Endothelial cell of umbilical vein (primary cell): ENCODE measurements at regions not wholly inside any gene's neighbourhood (a gene's known extent, or its start where the extent isn't known, plus 50 kb on each side); places are given as distances from the start of the nearest gene placed in this dataset.

Source experiments
- BruUV-seq: library from RNA; stranded (reverse); fragments of 400-500 nt; replicated peaks from 2 replicates; lab custom pipeline; 2021; lab: Mats Ljungman, UMichigan
- CTCF ChIA-PET: fragments of 300-600, 350-600 bp; sonication (Branson Sonifier 250); formaldehyde crosslinking; loops from one replicate; lab custom pipeline; 2021; ENCODE audit warnings: antibody characterized with exemption, inconsistent platforms; lab: Charles Lee
- POLR2A ChIA-PET: fragments of 300-600, 350-600 bp; sonication (Branson Sonifier 250); formaldehyde crosslinking; loops from one replicate; lab custom pipeline; 2021; ENCODE audit warnings: antibody characterized with exemption, inconsistent platforms; lab: Charles Lee
- DNase-seq: peaks from one replicate; pipeline ENCODE4 v3.0.0-alpha.2; 2011; ENCODE audit warnings: low read depth, low spot score
- FAIRE-seq: peaks from 2 replicates; lab custom pipeline; 2011; peaks lifted over from hg19 to GRCh38; lab: Jason Lieb, UNC
- H2AFZ ChIP-seq: 2 replicates; pipeline ENCODE4 v1.6.0; 2012; ENCODE audit warnings: low read depth, low read length, control low read depth, inconsistent platforms
- H3K27ac ChIP-seq: 2 replicates; pipeline ENCODE4 v1.5.1; 2011; ENCODE audit warnings: low read depth, mild to moderate bottlenecking, control low read depth, low read length, moderate library complexity; ENCODE audit not compliant: insufficient read depth
- H3K27me3 ChIP-seq, 2 experiments: 2 replicates each; pipeline versions ENCODE4 v1.6.0 to v1.6.1; 2011; ENCODE audit warnings: low read length in 2 of 2, mixed read lengths in 1 of 2; ENCODE audit not compliant: control insufficient read depth in 2 of 2, insufficient read depth in 2 of 2
- H3K36me3 ChIP-seq, 2 experiments: 2 replicates in 1 of 2; 3 replicates in 1 of 2; pipeline ENCODE4 v1.5.1; 2011; ENCODE audit warnings: low read length in 2 of 2, mild to moderate bottlenecking in 1 of 2, moderate library complexity in 1 of 2; ENCODE audit not compliant: control insufficient read depth in 2 of 2, insufficient read depth in 2 of 2; ENCODE audit errors: extremely low read depth in 1 of 2
- H3K4me1 ChIP-seq: 3 replicates; pipeline ENCODE4 v1.5.1; 2011; ENCODE audit warnings: mild to moderate bottlenecking, low read length; ENCODE audit not compliant: control insufficient read depth, insufficient read depth; ENCODE audit errors: extremely low read depth
- H3K4me2 ChIP-seq: 2 replicates; pipeline ENCODE4 v1.6.1; 2011; ENCODE audit warnings: low read length, control low read depth, mixed read lengths; ENCODE audit not compliant: insufficient read depth
- H3K4me3 ChIP-seq, 3 experiments: fragments of 200-600 bp in 1 of 3; sonication (generic), shearing (Covaris generic) in 1 of 3; replicated peaks in 1 of 3; 2 replicates each; pipeline ENCODE4 v1.5.1; 2011 to 2016; ENCODE audit warnings: control low read depth in 3 of 3, low read length in 3 of 3, mild to moderate bottlenecking in 2 of 3, inconsistent platforms in 1 of 3, low read depth in 1 of 3, moderate library complexity in 1 of 3; ENCODE audit not compliant: insufficient read depth in 1 of 3
- H3K79me2 ChIP-seq: 2 replicates; pipeline ENCODE4 v1.6.0; 2012; ENCODE audit warnings: low read length, inconsistent platforms; ENCODE audit not compliant: control insufficient read depth, insufficient read depth
- H3K9ac ChIP-seq: replicated peaks from 2 replicates; pipeline ENCODE3; 2011; ENCODE audit warnings: low read length, control low read depth; ENCODE audit not compliant: insufficient read depth; ENCODE audit errors: extremely low read depth
- H3K9me1 ChIP-seq: replicated peaks from 3 replicates; pipeline ENCODE4 v1.6.0; 2011; ENCODE audit warnings: mild to moderate bottlenecking, low read length; ENCODE audit not compliant: control insufficient read depth, insufficient read depth; ENCODE audit errors: extremely low read depth
- H3K9me3 ChIP-seq: replicated peaks from 2 replicates; pipeline ENCODE4 v1.5.1; 2012; ENCODE audit warnings: low read length, inconsistent platforms; ENCODE audit not compliant: control insufficient read depth, insufficient read depth
- H4K20me1 ChIP-seq: replicated peaks from 2 replicates; pipeline ENCODE3; 2011; ENCODE audit warnings: mild to moderate bottlenecking, low read length; ENCODE audit not compliant: control insufficient read depth, insufficient read depth; ENCODE audit errors: extremely low read depth
- EZH2 ChIP-seq: IDR thresholded peaks from 2 replicates; pipeline ENCODE4 v1.6.1; 2012; ENCODE audit warnings: borderline replicate concordance, low read depth, mild to moderate bottlenecking, moderate library complexity, low read length, inconsistent platforms; ENCODE audit not compliant: severe bottlenecking
- FOS ChIP-seq: IDR thresholded peaks from 2 replicates; pipeline ENCODE4 v1.6.1; 2011; ENCODE audit warnings: mild to moderate bottlenecking, low read length, moderate library complexity, borderline replicate concordance; ENCODE audit not compliant: insufficient read depth
- GATA2 ChIP-seq: IDR thresholded peaks from 2 replicates; pipeline ENCODE4 v1.7.0; 2011; ENCODE audit warnings: low read depth, mild to moderate bottlenecking, moderate library complexity, mixed read lengths, low read length; ENCODE audit not compliant: insufficient read length, insufficient read depth
- JUN ChIP-seq: IDR thresholded peaks from 2 replicates; pipeline ENCODE4 v1.6.1; 2011; ENCODE audit warnings: borderline replicate concordance, low read depth; ENCODE audit not compliant: insufficient read length, insufficient read depth
- MYC ChIP-seq: IDR thresholded peaks from one replicate; pipeline ENCODE4 v1.6.1; 2011; ENCODE audit warnings: mild to moderate bottlenecking, low read depth, low read length
- POLR2A ChIP-seq: IDR thresholded peaks from 2 replicates; pipeline ENCODE4 v1.6.1; 2012; ENCODE audit warnings: low read depth, mild to moderate bottlenecking, control low read depth, low read length
- POLR2AphosphoS5 ChIP-seq: IDR thresholded peaks from 2 replicates; pipeline ENCODE4 v1.6.1; 2012; ENCODE audit warnings: low read depth, mild to moderate bottlenecking, control low read depth, low read length, moderate library complexity; ENCODE audit not compliant: insufficient read depth
- dilution Hi-C: fragments of 300-500 bp; cut with MboI; formaldehyde crosslinking; loops from one replicate; pipeline ENCODE4 v1.15.0; 2019; ENCODE audit warnings: low sequenced_read_pairs; ENCODE audit not compliant: extremely low pct_ligation_motif_present
- intact Hi-C: fragments of 100-400 bp; cut with micrococcal nuclease; formaldehyde crosslinking; loops from one replicate; pipeline ENCODE4 v1.10.0; 2022
- TF ChIP-seq, protein P1 (sequence below), 2 donors: IDR thresholded peaks; 1 replicate in 1 of 2; 2 replicates in 1 of 2; pipeline ENCODE4 v1.5.1; 2011; ENCODE audit warnings: low read length in 2 of 2, mild to moderate bottlenecking in 2 of 2, moderate library complexity in 2 of 2, control low read depth in 1 of 2, inconsistent platforms in 1 of 2, low read depth in 1 of 2; ENCODE audit not compliant: insufficient read depth in 1 of 2; ENCODE audit errors: extremely low read depth in 1 of 2
- TF ChIP-seq, protein P2 (sequence below): IDR thresholded peaks from 2 replicates; pipeline ENCODE4 v1.6.1; 2011; ENCODE audit not compliant: insufficient read depth, insufficient read length

- DNase-seq: no peak
- H3K4me1 ChIP-seq: no peaks in the 10 kb centered on the region
- intact Hi-C loops (no loop called here), dilution Hi-C loops (no loop called here)
- no peaks in the 10 kb centered on the region for H3K9me1 ChIP-seq
- TF ChIP-seq, protein P1, sequence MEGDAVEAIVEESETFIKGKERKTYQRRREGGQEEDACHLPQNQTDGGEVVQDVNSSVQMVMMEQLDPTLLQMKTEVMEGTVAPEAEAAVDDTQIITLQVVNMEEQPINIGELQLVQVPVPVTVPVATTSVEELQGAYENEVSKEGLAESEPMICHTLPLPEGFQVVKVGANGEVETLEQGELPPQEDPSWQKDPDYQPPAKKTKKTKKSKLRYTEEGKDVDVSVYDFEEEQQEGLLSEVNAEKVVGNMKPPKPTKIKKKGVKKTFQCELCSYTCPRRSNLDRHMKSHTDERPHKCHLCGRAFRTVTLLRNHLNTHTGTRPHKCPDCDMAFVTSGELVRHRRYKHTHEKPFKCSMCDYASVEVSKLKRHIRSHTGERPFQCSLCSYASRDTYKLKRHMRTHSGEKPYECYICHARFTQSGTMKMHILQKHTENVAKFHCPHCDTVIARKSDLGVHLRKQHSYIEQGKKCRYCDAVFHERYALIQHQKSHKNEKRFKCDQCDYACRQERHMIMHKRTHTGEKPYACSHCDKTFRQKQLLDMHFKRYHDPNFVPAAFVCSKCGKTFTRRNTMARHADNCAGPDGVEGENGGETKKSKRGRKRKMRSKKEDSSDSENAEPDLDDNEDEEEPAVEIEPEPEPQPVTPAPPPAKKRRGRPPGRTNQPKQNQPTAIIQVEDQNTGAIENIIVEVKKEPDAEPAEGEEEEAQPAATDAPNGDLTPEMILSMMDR (IDR thresholded peaks at IDR 0.05; ENCODE audit: extremely low read depth in 1 of 2, insufficient read depth in 1 of 2, low read depth in 1 of 2, low read length in 2 of 2): no peak
- no peak for TF ChIP-seq GATA2
- TF ChIP-seq POLR2A: no peak
- TF ChIP-seq, protein P2, sequence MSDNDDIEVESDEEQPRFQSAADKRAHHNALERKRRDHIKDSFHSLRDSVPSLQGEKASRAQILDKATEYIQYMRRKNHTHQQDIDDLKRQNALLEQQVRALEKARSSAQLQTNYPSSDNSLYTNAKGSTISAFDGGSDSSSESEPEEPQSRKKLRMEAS: no peak
- no peaks in the 10 kb centered on the region for H3K79me2 ChIP-seq
- no peak overlapping the region for H3K4me3 ChIP-seq
- BruUV-seq: no TSS peak
- no peak overlapping the region for H3K4me2 ChIP-seq
- no peaks in the 10 kb centered on the region for H3K36me3 ChIP-seq
- FAIRE-seq: no peak
- H4K20me1 ChIP-seq: no peaks in the 10 kb centered on the region
- H2AFZ ChIP-seq: no peak overlapping the region
- POLR2A ChIA-PET: no interaction called here
- H3K27me3 ChIP-seq: no peaks in the 10 kb centered on the region
- H3K27ac ChIP-seq: no peak overlapping the region
- no peak overlapping the region for H3K9ac ChIP-seq
- no peaks in the 10 kb centered on the region for H3K9me3 ChIP-seq
- CTCF ChIA-PET: interaction anchor here (0.7 kb wide), 1 partner anchor 499 kb away, joined by 3 read pairs; no protein-coding TSS in a partner anchor
These were observed 111.5 kb upstream of the ZNF507 start for GRCh38 chr19:32233885-32234284.

GRCh38 chr19:32234663-32235217 lies 110.7 kb upstream of the ZNF507 start:
- intact Hi-C loops (no loop called here), dilution Hi-C loops (no loop called here)
- no TSS peak for BruUV-seq
- no peak overlapping the region for H3K4me2 ChIP-seq
- ChIA-PET CTCF (no interaction called here), POLR2A (no interaction called here)
- H3K27me3 ChIP-seq: no peaks in the 10 kb centered on the region
- H3K79me2 ChIP-seq: no peaks in the 10 kb centered on the region
- DNase-seq: no peak
- H3K9me3 ChIP-seq: no peaks in the 10 kb centered on the region
- H3K36me3 ChIP-seq: no peaks in the 10 kb centered on the region
- no peak for FAIRE-seq
- H3K4me1 ChIP-seq: no peaks in the 10 kb centered on the region
- no peaks in the 10 kb centered on the region for H3K9me1 ChIP-seq
- H2AFZ ChIP-seq: no peak overlapping the region
- TF ChIP-seq EZH2: no peak
- no peak for TF ChIP-seq GATA2
- TF ChIP-seq POLR2AphosphoS5: no peak
- TF ChIP-seq MYC: no peak
- TF ChIP-seq FOS: no peak
- TF ChIP-seq JUN: no peak
- no peak overlapping the region for H3K27ac ChIP-seq
- no peak overlapping the region for H3K4me3 ChIP-seq
- H4K20me1 ChIP-seq: no peaks in the 10 kb centered on the region
- H3K9ac ChIP-seq: no peak overlapping the region
